MCF 10A (cell line): ENCODE measurements at regions not wholly inside any gene's neighbourhood (a gene's known extent, or its start where the extent isn't known, plus 50 kb on each side); places are given as distances from the start of the nearest gene placed in this dataset.

Experiments
- BruUV-seq: library from RNA; stranded (reverse); fragments of 400-500 nt; replicated peaks from 2 replicates; lab custom pipeline; 2021; lab: Mats Ljungman, UMichigan
- CTCF ChIA-PET: fragments of 300-600 bp; sonication (Branson Sonifier 250); formaldehyde crosslinking; extraction: SDS; loops from one replicate; lab custom pipeline; 2021; ENCODE audit warnings: antibody characterized with exemption, inconsistent platforms; lab: Yijun Ruan, JAX
- POLR2A ChIA-PET: fragments of 300-600, 350-650 bp; sonication (Branson Sonifier 250); formaldehyde crosslinking; extraction: SDS; loops from one replicate; lab custom pipeline; 2020; ENCODE audit warnings: antibody characterized with exemption, inconsistent platforms; lab: Yijun Ruan, JAX
- DNase-seq: peaks from one replicate; pipeline ENCODE4 v3.0.0-alpha.2; 2018; ENCODE audit not compliant: unreplicated experiment
- H3K27ac Mint-ChIP-seq: one replicate; pipeline ENCODE4 v1.8.0; 2022; ENCODE audit warnings: mild to moderate bottlenecking, low read depth, mixed read lengths; ENCODE audit not compliant: unreplicated experiment
- H3K27me3 Mint-ChIP-seq: one replicate; pipeline ENCODE4 v1.8.0; 2022; ENCODE audit warnings: mixed read lengths; ENCODE audit not compliant: insufficient read depth, unreplicated experiment
- H3K36me3 Mint-ChIP-seq: one replicate; pipeline ENCODE4 v1.8.0; 2022; ENCODE audit warnings: mild to moderate bottlenecking, moderate library complexity, mixed read lengths; ENCODE audit not compliant: insufficient read depth, unreplicated experiment
- H3K4me1 Mint-ChIP-seq: one replicate; pipeline ENCODE4 v1.8.0; 2022; ENCODE audit warnings: mixed read lengths; ENCODE audit not compliant: insufficient read depth, unreplicated experiment
- H3K4me3 Mint-ChIP-seq: one replicate; pipeline ENCODE4 v1.8.0; 2022; ENCODE audit warnings: mild to moderate bottlenecking, moderate library complexity, mixed read lengths; ENCODE audit not compliant: unreplicated experiment
- H3K9me3 Mint-ChIP-seq: one replicate; pipeline ENCODE4 v1.8.0; 2022; ENCODE audit warnings: mixed read lengths; ENCODE audit not compliant: unreplicated experiment
- CTCF ChIP-seq: fragments of 200-600 bp; IDR thresholded peaks from one replicate; pipeline ENCODE4 v1.8.0; 2022; ENCODE audit warnings: antibody characterized with exemption, mild to moderate bottlenecking; ENCODE audit not compliant: unreplicated experiment
- intact Hi-C: fragments of 100-400 bp; cut with micrococcal nuclease; formaldehyde crosslinking; loops from 2 replicates; pipeline ENCODE4 v1.14.1; 2022

- BruUV-seq = no TSS peak
- no peak for DNase-seq
- H3K27me3 Mint-ChIP-seq = no peaks in the 10 kb centered on the region
- CTCF ChIA-PET = no interaction called here
- POLR2A ChIA-PET = interaction anchor here (0.5 kb wide), 1 partner anchor 687 kb away, joined by 5 read pairs; no protein-coding TSS in a partner anchor
- H3K36me3 Mint-ChIP-seq = no peaks in the 10 kb centered on the region
- no peak overlapping the region for H3K4me3 Mint-ChIP-seq
- H3K4me1 Mint-ChIP-seq = no peaks in the 10 kb centered on the region
- TF ChIP-seq CTCF = no peak
- no peak overlapping the region for H3K27ac Mint-ChIP-seq
- intact Hi-C loops = no loop called here
- H3K9me3 Mint-ChIP-seq = no peaks in the 10 kb centered on the region
Observed at GRCh38 chr12:90342081-90342480, 612.9 kb downstream of the CCER1 start.

- Mint-ChIP-seq H3K36me3 (no peaks in the 10 kb centered on the region), H3K27ac (no peak overlapping the region), H3K9me3 (no peaks in the 10 kb centered on the region), H3K4me3 (no peak overlapping the region), H3K27me3 (no peaks in the 10 kb centered on the region), H3K4me1 (no peaks in the 10 kb centered on the region)
- intact Hi-C loops = no loop called here
- no peak for DNase-seq
- CTCF ChIA-PET = interaction anchor here (0.6 kb wide), 1 partner anchor 11 kb away, joined by 4 read pairs; no protein-coding TSS in a partner anchor
- POLR2A ChIA-PET = interaction anchor here (1.1 kb wide), 1 partner anchor 305 kb away, joined by 3 read pairs; no protein-coding TSS in a partner anchor
- BruUV-seq = no TSS peak
- TF ChIP-seq CTCF = no peak
Observed at GRCh38 chr12:90339837-90340236, 615.1 kb downstream of the CCER1 start.

GRCh38 chr12:90338365-90338764, 616.6 kb downstream of the CCER1 start:
- H3K27ac Mint-ChIP-seq = no peak overlapping the region

GRCh38 chr12:90337018-90337417, 618.0 kb downstream of the CCER1 start:
- BruUV-seq = no TSS peak
- ChIA-PET POLR2A (no interaction called here), CTCF (interaction anchor here (0.6 to 0.8 kb wide), 2 partner anchors 186 to 1195 kb away, joined by 3 read pairs; no protein-coding TSS in a partner anchor)
- no peak for TF ChIP-seq CTCF
- no peak for DNase-seq
- Mint-ChIP-seq H3K4me3 (no peak overlapping the region), H3K27ac (no peak overlapping the region), H3K27me3 (no peaks in the 10 kb centered on the region), H3K36me3 (no peaks in the 10 kb centered on the region), H3K9me3 (no peaks in the 10 kb centered on the region), H3K4me1 (no peaks in the 10 kb centered on the region)
- intact Hi-C loops = no loop called here

More at GRCh38 chr12:90338365-90338764, 616.6 kb downstream of the CCER1 start:
- ChIA-PET POLR2A (no interaction called here), CTCF (no interaction called here)
- no peaks in the 10 kb centered on the region for H3K9me3 Mint-ChIP-seq
- intact Hi-C loops = no loop called here
- no peaks in the 10 kb centered on the region for H3K4me1 Mint-ChIP-seq
- no peaks in the 10 kb centered on the region for H3K36me3 Mint-ChIP-seq
- H3K4me3 Mint-ChIP-seq = no peak overlapping the region
- no peak for TF ChIP-seq CTCF
- no TSS peak for BruUV-seq
- H3K27me3 Mint-ChIP-seq = no peaks in the 10 kb centered on the region
- DNase-seq = no peak
